HG03039 (cell line): ENCODE measurements at regions not wholly inside any gene's neighbourhood (a gene's known extent, or its start where the extent isn't known, plus 50 kb on each side); places are given as distances from the start of the nearest gene placed in this dataset.
"Not testable (repeated sequence)": the region's sequence is repeated elsewhere in the genome, so short reads cannot be mapped to it uniquely, and the experiment has no call there.

Experiments used
- ATAC-seq: cut with Tn5 transposase; IDR thresholded peaks from one replicate; pipeline ENCODE4 v1.9.1; 2021; ENCODE audit warnings: mild to moderate bottlenecking, moderate library complexity; ENCODE audit not compliant: unreplicated experiment

GRCh38 chr5:60141119-60141518 lies 247.6 kb upstream of the PDE4D start:
- no peak for ATAC-seq

GRCh38 chr5:60136841-60137240 lies 243.3 kb upstream of the PDE4D start:
- no peak for ATAC-seq

- no peak for ATAC-seq
Observed at GRCh38 chr5:60131504-60131903, 238.0 kb upstream of the PDE4D start.

- ATAC-seq = no peak
Observed at GRCh38 chr5:60125636-60126035, 232.1 kb upstream of the PDE4D start.

- no peak for ATAC-seq
Observed at GRCh38 chr5:60102961-60103693, 209.6 kb upstream of the PDE4D start.

GRCh38 chr5:60101573-60101972 lies 208.0 kb upstream of the PDE4D start:
- no peak for ATAC-seq

- ATAC-seq = no peak
Observed at GRCh38 chr5:60092671-60093422, 199.3 kb upstream of the PDE4D start.

GRCh38 chr5:60086583-60086982 lies 193.1 kb upstream of the PDE4D start:
- ATAC-seq = no peak

- no peak for ATAC-seq
Observed at GRCh38 chr5:60084226-60084625, 190.7 kb upstream of the PDE4D start.

- ATAC-seq = no peak
Observed at GRCh38 chr5:60077292-60077691, 183.8 kb upstream of the PDE4D start.

- no peak for ATAC-seq
Observed at GRCh38 chr5:60076746-60077145, 183.2 kb upstream of the PDE4D start.

GRCh38 chr5:60066502-60066901 lies 173.0 kb upstream of the PDE4D start:
- ATAC-seq = no peak

- no peak for ATAC-seq
Observed at GRCh38 chr5:60060389-60060788, 166.9 kb upstream of the PDE4D start.

- ATAC-seq = no peak
Observed at GRCh38 chr5:60056191-60056590, 162.7 kb upstream of the PDE4D start.

- ATAC-seq = no peak
Observed at GRCh38 chr5:60055168-60055567, 161.6 kb upstream of the PDE4D start.

GRCh38 chr5:60041996-60042664 lies 148.6 kb upstream of the PDE4D start:
- not testable (repeated sequence) for ATAC-seq

GRCh38 chr5:60041508-60041907 lies 148.0 kb upstream of the PDE4D start:
- not testable (repeated sequence) for ATAC-seq

- ATAC-seq = no peak
Observed at GRCh38 chr5:60036192-60036938, 142.8 kb upstream of the PDE4D start.

- ATAC-seq = no peak
Observed at GRCh38 chr5:60026161-60026560, 132.6 kb upstream of the PDE4D start.

GRCh38 chr5:60024104-60024503 lies 130.6 kb upstream of the PDE4D start:
- ATAC-seq = no peak

GRCh38 chr5:60023255-60023654 lies 129.7 kb upstream of the PDE4D start:
- no peak for ATAC-seq
